22Rv1 (cell line): ENCODE measurements at regions not wholly inside any gene's neighbourhood (a gene's known extent, or its start where the extent isn't known, plus 50 kb on each side); places are given as distances from the start of the nearest gene placed in this dataset.

ENCODE experiments used
- H3K27ac ChIP-seq: fragments of 450-650 bp; 2 replicates; pipeline ENCODE4 v1.5.1; 2017
- ZFX ChIP-seq: fragments of 450-650 bp; IDR thresholded peaks from 2 replicates; pipeline ENCODE4 v1.6.1; 2017; ENCODE audit warnings: antibody characterized with exemption, borderline replicate concordance
- TF ChIP-seq, protein P1 (sequence below): fragments of 450-650 bp; IDR thresholded peaks from 2 replicates; pipeline ENCODE4 v1.5.1; 2017; ENCODE audit warnings: mild to moderate bottlenecking

DNA sequence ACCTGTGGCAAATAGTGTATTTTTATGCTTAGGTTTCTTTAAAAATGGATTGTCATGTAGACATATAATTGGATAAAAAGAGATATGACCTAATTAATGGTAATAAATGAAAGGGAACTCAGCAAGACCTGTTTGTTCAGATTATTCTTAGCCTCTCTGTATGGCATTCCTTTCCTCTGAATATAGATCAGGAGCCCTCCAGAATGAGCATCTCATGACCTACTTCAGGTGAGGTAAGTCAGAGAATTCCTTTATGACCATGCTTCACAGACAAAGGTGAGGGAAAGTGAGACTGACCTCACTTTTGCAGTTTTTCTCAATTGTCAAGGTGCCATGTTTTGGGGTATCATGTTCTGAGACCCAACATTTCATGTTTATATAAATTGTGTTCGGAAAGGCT, 1744.3 kb upstream of the PIK3C3 start:
- TF ChIP-seq ZFX: no peak
- TF ChIP-seq, protein P1, sequence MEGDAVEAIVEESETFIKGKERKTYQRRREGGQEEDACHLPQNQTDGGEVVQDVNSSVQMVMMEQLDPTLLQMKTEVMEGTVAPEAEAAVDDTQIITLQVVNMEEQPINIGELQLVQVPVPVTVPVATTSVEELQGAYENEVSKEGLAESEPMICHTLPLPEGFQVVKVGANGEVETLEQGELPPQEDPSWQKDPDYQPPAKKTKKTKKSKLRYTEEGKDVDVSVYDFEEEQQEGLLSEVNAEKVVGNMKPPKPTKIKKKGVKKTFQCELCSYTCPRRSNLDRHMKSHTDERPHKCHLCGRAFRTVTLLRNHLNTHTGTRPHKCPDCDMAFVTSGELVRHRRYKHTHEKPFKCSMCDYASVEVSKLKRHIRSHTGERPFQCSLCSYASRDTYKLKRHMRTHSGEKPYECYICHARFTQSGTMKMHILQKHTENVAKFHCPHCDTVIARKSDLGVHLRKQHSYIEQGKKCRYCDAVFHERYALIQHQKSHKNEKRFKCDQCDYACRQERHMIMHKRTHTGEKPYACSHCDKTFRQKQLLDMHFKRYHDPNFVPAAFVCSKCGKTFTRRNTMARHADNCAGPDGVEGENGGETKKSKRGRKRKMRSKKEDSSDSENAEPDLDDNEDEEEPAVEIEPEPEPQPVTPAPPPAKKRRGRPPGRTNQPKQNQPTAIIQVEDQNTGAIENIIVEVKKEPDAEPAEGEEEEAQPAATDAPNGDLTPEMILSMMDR: no peak
- H3K27ac ChIP-seq: no peak overlapping the region

DNA sequence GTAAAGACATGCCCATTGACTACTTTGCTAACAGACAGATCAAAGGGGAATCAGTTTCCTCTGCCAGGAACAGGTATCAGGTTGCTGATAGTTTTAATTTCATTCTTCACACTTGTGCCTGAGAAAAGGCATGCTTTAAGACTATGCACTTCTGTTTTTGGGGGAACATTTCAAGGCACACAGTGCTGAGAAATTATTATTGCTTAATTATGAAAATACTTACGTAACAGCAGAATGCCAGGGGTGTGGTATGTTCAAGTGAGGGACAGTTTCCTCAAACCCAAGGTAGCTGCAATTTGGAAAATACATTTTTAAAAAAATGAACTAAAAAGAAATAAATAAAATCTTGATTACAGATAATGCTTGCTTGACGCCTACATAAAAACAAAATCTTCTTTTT, 1746.1 kb upstream of the PIK3C3 start:
- H3K27ac ChIP-seq: no peak overlapping the region
- TF ChIP-seq, protein P1: no peak
- no peak for TF ChIP-seq ZFX

DNA sequence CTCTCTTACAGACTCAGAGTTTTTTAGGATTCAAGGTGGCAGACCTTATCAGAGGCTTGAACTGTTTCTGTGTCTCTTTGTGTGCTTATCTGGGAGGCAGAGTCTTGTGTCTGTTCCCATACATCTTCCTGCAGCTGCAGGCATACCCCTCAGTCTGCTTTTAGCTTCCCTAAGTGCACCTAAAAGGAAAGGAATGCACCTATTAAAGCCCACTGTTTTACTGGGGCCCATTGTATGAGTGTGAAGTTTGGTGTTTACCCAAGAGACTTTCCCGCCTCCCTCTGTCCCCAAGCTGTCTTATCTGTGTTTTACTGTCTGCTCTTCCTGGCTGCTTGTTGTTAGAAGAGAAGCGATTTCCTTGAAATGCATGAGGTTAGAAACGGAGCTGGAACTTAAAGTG, 1757.3 kb upstream of the PIK3C3 start:
- no peak overlapping the region for H3K27ac ChIP-seq
- no peak for TF ChIP-seq ZFX
- TF ChIP-seq, protein P1: no peak

DNA sequence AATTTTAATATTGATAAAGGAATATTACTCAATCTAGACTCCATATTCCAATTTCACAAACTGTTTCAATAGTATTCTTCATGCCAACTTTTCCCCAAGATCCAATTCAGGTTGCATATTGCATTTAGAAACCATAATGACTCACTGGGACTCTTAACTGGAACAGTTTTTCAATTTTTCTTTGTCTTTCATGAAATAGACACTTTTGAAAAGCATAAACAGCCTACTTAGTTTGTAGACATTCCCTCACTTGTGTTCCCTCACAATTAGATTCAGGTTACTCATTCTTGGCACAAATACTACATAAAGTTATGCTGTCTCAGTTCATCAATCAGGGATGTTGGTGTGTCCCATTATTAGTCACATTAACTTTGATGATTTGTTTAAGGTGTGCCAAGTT, 1768.4 kb upstream of the PIK3C3 start:
- TF ChIP-seq, protein P1: no peak
- no peak for TF ChIP-seq ZFX
- no peak overlapping the region for H3K27ac ChIP-seq

DNA sequence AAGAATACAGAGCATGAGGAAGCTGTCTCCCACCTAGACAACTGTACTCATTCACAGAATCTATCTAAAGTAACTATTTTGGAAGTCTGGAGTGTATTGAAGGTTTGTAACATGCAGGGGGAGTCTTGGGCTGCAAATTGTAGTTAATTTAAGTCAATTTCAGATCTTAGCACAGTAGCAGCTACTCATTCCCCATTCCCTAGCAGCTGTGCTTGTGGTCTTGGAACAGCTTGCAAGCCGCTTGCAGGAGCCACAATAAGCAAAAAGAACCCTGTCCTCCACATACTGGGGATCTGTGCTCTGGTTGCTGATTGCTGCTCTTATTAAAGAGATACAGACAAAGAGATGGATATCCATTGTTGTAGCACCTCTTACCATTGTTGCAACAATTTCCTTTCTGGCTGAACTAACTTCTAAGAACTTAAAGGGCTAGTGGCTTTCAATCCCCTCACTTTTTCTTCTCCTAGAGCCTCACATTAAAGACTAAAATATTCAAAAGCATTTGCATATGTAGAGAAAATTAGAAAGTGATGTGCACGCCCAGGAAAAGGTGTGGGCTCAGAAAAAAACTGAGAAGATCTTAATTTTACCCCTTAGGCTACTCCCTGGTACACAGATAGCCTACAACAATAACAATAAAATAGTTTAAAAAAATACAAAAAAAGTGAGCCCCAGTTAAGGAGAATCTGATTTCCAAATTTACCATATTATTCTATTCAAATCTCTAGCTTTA, 1775.1 kb upstream of the PIK3C3 start:
- TF ChIP-seq ZFX: no peak
- TF ChIP-seq, protein P1: no peak
- no peak overlapping the region for H3K27ac ChIP-seq

DNA sequence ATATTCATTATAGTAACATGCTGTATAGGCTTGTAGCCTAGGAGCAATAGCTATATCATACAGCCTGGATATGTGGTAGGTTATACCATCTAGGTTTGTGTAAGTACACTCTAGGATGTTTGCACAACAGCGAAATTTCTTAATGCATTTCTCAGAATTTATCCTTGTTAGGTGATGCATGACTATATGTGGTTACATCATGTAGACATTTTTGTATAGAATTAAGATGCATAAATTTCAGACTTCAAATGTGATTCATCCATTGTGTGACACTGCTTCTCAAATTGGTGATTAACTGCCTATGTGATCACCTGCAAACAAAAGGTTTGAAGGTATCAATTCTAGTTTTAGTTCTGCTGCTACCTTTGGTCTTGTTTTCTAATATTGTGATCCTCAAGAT, 1787.0 kb upstream of the PIK3C3 start:
- TF ChIP-seq ZFX: no peak
- TF ChIP-seq, protein P1: no peak
- no peak overlapping the region for H3K27ac ChIP-seq

DNA sequence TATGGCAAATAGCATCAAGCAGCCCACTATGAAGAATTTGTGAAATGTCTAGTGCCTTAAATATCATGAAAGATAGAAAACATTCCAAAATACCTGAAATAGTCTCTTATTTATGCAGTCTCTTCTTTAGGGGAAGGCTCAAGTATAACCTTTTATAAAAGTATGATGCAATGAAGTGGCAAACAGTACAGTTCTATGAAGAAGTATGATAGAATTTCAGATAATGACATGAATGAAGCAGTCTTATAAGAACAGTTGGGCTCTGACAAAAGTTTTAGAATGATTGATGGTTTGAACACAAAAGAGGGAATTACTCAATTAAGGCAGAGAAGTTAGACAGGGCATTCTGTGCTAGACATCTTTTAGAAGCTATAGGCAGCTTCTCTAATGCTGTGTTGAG, 1791.8 kb upstream of the PIK3C3 start:
- no peak for TF ChIP-seq ZFX
- TF ChIP-seq, protein P1: no peak

More for the DNA sequence above, 1791.8 kb upstream of the PIK3C3 start:
- no peak overlapping the region for H3K27ac ChIP-seq
